GM18867 (cell line): ENCODE measurements at regions not wholly inside any gene's neighbourhood (a gene's known extent, or its start where the extent isn't known, plus 50 kb on each side); places are given as distances from the start of the nearest gene placed in this dataset.
A peak's percentile ranks its signal among the peaks of the same experiment; 100 is the strongest.
"Not testable (repeated sequence)": the region's sequence is repeated elsewhere in the genome, so short reads cannot be mapped to it uniquely, and the experiment has no call there.

Source experiments
- ATAC-seq: cut with Tn5 transposase; IDR thresholded peaks from one replicate; pipeline ENCODE4 v1.9.1; 2021; ENCODE audit warnings: mild to moderate bottlenecking, moderate library complexity; ENCODE audit not compliant: unreplicated experiment

DNA sequence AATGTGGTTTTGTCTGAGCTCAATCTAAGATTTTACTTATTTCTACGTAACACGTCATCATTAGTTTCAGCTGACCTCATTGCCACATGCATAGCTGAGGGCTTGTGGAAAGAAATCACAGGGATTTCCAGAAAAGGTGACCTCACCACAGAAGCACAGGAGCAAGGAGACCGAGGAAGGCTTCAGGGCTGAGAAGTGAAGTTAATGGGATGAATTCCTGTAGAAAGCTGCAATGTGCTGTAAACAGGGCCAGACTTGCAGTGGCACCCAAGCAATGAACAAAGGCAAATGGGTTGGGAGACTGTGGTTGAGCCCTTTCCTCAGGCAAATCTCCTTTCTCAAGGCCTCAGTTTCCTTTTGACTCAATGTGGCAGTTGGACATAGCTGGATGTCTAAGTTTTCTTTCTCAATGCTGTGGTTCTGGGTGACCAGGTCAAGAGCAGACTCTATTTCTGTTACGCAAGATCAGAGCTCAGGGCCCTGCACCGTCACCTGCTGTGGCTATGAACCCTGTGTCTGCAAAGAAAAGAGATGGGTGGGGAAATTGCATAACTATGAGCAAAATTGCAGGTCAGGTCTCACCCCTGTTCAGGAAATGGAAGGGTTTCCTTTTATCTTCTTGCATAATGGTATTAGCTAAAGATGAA is 252.2 kb upstream of the TBL1XR1 start:
- peak; percentile 82 for ATAC-seq

DNA sequence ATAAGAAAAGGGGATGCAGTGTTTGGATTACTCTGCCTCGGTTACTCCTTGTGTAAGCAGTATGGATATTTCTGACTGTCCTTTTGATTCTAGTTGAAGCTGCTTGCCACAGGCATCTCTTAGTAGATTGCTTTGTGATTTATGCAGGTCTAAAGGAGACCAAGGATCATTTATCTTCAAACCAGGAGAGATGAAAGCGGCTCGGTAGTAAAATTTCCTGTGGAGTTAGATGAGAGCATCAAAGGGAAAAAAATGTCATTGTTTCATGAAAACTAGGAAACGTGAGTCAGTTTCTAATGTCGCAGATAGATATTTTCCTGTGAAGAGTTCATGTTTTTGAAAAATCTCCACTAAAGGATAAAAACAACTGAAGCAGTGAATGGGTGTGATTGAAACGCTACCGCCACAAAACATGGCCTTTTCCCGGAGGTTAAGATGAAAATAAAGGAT is 254.0 kb upstream of the TBL1XR1 start:
- no peak for ATAC-seq

DNA sequence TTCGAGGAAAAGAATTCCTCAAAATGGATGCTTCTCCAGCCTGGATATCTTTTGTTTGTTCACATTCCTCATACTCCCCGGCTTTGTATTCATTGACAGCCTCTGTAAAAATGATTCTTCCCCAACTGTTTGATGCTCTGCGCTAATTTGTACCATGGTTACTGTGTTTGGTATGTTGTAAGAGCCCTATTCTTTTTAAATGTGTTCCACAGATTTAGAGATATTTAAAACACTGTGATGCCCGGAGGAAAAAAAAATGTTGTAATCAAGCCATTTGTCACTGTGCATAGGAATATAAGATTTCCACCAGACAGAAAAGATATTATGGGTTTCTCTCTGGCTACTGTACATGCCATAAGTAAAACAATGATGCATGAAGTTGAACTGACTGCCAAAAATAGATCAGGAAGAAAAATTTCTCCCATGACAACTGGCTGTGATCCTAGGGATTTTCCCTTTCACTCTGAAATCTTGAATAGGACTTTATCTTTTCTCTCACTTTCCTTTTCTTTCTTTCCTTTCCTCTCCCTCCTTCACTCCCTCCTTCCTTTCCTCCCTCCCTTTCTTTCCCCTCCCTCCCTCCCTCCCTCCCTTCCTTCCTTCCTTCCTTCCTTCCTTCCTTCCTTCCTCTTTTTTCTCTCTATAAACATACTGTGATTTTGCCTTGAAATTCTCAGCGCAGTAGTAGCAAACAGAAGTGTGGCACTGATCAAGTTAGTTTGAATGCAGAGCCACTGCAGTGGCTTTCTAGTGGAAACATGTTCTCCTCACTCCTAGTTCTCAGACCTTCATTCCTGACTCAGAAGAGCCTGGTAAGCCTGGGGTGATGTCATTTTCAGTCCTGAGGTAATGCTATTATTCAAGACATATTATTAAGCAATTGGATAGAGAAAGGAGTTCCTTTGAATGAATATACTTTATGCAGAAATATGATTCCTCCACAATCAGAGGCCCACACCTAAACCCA is 254.9 kb upstream of the TBL1XR1 start:
- no peak for ATAC-seq

DNA sequence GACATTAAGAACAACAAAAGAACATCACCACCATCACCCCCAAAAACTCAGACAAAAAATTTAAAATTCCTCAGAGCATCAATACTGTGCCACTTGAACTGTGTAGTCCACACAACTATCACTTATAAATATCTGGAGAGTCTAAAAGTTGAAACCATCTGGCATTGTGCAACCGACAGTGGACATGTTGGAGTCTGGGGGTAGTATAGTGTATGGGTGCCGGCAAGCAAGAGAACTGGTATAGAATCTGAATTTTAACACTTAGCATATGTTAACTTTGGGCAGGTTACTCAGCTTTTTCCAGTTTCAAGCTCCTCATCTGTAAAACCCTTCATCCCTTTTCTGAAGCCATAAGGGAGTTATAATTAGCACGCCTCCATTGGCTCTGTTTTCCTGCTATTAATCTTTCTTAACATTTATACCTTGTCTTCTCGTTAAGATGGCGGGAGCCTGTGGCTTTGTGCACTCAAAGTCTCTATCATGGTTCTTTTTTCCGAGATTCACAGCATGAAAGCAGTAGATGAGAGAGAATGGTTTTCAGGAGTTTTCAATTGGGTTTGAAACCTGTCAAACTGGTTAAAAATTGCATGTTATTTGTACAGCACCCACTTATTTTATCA is 255.7 kb upstream of the TBL1XR1 start:
- no peak for ATAC-seq

DNA sequence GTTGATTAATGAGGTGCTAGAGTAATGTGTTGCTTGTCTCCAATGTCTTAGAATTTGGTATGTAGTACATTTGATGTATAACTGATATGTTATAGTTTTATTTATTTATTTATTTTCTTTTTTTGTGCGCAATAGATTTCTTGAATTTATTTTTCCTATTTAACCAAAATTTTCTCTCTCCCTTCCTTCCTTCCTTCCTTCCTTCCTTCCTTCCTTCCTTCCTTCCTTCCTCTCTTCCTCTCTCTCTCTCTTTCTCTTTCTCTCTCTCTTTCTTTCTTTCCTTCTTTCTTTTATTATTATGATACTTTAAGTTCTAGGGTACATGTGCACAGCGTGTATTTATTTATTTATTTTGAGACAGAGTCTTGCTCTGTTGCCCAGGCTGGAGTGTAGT is 256.2 kb upstream of the TBL1XR1 start:
- ATAC-seq = no peak

DNA sequence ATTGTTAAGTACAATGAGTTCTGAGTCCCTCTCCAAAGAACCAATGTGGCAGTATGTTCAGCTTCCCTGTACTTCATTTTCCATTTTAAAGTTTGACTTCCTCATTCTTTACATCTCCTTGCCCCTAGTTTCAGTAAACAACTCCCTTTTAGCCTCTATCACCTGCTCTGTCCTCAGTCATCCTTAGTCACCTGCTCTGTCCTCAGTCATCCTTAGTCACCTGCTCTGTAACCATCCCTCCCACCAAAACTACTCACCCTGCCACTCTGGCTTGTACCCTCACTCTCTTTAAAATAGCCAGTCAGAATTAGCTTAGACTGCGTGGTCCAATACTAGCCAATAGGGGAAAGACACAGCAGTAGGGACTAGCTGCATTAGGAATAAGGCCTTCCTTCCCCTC is 259.9 kb upstream of the TBL1XR1 start:
- ATAC-seq = not testable (repeated sequence)

DNA sequence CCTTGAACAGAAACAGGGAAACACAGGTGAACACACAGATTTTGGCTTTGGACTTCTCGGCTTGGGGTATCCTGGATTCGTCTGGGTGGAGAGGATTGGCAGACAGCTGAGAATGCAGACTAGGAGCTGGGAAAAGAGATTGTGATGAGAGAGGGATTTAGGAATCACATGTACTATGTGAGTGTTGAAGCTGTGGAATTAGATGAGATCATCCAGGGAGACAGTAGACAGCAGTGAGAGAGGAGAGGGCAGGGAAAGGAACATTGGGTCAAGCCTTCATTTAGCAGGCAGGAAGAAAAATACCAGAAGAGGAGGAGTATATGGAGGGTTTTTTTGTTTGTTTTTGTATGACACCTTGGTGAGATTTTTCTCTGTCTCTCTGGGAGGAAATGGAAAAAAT is 262.1 kb upstream of the TBL1XR1 start:
- ATAC-seq = no peak

DNA sequence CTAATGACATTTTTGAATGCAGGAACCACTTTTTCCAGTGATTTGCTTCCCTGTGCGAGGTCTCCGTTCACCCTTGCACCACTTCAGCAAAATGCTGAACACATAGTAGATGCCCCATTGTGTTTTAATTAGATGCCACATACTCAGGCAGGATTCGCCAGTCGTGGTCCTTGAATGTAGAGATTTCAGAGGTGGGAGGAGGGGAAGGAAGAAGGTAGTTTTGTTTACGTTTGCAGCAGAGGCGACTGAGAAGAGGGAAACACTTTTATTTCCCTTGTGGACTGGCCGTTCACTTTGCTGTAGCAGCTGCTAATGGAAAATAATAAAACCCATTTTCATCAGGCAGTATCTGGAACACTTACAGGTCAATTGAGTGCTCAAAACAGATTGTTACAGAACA is 262.8 kb upstream of the TBL1XR1 start:
- ATAC-seq = no peak

DNA sequence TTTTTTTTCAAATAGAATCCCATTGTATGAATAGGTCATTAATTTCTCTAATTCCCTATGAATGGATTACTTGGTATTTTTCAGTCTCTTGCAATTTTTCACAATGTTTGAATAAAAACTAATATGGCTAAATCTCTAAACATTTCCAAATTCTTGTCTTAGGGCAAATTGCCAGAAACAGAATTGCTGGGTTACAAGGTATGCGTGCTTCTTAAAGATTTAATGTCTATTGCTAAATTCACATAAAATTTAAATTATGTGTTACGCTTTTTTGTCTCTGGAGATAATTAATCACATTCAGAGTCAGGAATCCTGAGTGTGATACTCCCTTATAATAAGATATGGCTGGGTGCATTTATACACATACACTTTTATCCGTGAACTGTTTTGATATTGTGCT is 264.5 kb upstream of the TBL1XR1 start:
- no peak for ATAC-seq

DNA sequence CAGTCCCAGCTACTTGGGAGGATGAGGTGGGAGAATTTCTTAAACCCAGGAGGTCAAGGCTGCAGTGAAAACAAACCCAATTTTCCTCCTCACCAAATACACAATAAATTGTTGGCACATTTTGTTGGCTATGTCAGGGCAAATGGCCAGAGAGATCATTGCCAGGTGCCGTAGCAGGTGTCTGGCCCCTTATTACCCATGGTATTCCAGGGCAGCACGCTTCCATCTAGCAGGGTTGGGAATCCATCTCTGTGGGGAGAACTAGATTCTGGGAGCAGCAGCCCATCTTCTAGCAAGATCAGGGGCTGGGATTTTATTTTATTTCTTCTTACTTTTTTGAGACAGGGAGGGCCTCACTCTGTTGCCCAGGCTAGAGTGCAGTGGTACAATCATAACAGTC is 266.1 kb upstream of the TBL1XR1 start:
- ATAC-seq = not testable (repeated sequence)

DNA sequence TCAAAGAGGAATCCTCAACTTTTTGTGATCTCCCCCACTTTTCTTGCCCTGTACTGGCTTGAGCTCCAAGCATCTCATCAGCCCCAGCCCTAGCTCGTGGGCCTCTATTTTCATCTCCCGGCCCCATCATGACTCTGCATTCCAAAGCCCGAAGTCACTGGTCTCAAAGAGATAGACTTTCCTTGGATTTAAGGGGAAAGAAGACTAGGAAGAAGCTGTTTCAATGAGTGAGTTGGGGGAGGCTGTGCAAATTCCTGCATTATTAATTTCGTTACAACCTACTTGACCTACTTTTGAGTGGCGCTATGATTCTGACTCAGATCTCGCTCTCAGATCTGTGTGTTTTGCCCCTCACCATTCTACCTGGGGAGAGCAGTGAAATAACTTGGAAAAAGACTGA is 266.6 kb upstream of the TBL1XR1 start:
- ATAC-seq = no peak

DNA sequence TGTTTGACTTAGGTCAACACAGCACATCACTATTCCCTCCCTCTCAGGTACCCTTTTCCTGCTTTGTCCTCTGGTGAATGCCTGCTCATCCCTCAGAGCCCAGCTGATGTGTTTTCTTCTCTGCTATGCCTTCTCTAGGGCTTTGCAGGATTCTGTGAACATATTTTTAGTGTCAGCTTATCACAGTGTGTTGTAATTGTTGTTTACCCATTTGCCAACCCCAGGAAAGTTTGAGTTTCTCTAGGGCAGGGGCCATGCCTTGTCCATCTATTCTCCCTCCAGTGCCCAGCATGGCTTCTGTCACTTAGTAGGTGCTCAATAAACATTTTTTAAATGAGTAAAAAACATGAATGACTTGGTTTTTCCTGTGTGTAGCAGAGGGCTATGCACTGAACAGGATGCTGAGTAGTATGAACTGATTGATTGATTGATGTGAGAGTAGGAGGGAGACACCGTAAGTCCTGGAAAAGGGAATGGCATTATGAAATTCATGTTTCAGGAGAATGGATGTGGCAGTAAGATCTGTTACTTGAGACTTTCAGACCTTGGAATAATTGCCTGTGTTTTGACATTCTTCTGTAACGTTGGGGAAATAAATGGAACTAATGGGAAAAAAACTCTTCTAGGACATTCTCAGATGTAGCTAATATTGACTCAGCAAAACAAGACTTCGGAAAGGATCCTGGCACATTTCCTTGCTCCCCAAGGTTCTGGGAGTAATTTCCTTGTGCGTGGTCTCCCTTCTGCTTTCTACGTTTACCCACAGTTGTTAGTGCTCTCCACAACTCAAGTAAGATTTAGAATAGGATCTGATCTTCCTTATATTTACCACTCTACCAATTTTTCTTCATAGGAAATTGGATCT is 267.3 kb upstream of the TBL1XR1 start:
- ATAC-seq = no peak

DNA sequence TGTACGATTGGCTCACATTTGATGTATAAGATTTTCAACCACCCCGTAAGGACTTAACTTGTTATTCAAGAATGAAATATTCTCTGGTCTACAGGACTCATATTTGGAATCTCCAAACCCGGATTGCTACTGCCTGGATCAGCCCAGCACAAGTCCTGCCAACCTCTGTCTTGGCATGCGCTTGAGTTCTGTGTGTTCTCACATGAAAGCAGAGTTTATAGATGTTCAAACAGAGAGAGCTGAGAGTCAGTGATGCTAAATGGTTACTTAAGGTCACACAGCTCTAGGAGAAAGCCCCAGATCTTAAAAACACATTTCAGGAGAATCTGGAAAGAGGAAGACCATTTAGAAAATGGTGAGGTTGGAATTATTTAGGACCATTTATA is 268.0 kb upstream of the TBL1XR1 start:
- no peak for ATAC-seq

DNA sequence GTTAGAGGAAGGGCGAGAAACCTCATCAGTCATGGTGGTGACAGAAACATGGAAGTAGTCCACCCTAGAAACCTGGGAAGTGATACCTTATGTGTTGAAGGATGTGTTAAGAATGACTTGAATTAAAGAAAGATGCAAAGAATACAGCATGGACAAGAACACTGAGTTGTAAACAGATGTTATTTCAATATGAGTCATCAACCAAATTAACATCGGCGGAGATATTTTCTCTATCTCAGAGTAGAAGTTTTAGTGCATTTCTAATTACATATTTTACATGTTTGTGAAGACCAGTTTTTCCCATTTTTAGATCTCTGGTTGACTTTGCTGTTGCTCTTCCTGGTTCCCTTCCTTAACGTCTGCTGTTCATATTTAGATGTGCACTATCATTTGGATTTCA is 268.8 kb upstream of the TBL1XR1 start:
- ATAC-seq = peak; percentile 68

DNA sequence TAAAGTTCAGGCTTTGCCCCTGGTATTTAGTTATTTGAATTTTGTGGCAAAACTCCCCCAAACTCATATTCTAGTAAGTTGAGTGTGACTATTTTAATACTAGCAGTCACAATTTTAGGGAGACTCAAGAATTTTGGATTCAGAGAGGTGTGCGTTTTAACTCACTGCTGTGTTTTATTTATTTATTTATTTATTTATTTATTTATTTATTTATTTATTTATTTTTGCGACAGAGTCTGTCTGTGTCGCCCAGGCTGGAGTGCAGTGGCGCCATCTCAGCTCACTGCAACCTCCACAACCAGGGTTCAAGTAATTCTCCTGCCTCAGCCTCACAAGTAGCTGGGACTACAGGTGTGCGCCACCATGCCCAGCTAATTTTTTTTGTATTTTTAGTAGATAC is 269.3 kb upstream of the TBL1XR1 start:
- not testable (repeated sequence) for ATAC-seq

DNA sequence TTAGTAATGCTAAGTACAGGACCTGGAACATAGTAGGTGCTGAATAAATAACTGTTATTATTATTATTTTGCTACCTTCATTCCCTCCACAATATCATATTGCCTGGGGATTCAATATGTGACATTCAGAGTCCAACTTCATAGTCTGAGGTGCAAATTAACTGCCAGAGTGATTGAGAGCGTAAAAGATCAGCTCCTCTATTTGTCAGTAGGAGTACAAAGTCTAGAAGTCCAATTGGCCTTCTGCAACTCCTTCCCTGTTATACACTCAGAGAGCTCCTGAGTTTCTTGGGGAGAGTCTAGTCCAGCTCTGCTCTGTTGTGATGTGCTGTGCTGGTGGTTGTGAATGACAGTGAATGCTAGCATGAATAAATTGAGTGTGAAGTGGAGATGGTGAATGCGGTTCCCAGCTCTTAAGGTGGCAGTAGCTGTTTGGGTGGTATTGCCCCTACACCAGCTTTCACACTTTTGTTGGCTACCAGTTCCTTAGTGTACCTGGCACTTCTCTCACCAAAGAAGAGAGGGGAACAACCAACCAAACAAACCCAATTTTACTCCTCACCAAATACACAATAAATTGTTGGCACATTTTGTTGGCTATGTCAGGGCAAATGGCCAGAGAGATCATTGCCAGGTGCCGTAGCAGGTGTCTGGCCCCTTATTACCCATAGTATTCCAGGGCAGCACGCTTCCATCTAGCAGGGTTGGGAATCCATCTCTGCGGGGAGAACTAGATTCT is 270.1 kb upstream of the TBL1XR1 start:
- ATAC-seq = no peak

DNA sequence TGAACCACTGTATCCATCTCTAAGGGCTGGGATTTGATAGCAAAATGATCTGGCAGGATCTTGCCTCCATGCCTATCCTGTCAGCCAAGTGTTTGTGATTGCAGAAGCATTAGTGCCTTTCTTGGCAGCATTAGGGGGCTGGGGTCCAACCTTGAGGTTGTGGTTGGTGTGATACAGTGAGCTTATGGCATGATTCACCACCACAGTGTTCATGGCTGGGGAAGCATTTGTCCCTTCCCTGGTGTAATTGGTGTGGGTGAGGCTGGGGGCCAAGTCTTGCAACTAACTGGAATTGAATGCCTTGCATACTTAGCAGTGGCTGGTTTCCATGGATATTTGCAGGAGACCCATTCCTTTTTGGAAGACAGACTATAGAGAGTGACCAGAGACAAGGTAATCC is 271.0 kb upstream of the TBL1XR1 start:
- no peak for ATAC-seq

DNA sequence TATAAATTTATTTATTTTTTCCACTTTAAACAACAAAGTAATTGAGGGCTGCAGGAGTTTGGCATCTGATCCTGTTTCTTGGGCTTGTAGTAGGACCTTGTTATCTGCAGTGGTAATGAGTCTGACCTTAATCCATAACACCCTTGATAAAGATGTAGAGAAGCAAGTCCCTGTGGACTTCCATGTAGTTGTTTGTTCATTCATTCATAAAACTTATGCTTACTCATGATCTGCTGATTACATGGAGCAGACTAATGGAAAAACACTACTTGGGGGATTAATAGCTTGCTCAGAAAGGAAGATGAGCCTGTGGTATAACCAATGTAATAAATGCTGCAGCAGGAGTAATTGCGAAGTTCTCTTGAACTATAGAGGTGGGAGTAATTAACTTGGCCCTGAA is 271.5 kb upstream of the TBL1XR1 start:
- no peak for ATAC-seq

DNA sequence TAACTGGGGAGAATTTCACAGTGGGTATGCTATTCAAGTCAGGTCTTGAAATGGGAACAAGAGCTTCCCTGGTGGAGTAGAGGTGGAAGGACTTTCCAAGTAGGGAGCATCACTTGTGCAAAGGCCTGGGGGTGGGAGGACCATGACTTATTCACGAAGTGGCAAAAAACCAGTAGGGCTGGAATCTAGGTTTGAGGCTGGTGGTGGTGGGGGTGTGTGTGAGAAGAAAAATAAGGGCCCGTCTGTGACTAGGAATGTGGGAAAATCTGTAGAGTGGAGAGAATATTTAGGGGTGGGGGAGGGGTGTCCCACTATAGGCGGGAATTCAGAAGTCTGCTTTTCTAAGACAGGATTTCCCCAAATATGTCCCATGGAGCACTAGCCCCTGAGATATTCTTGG is 271.9 kb upstream of the TBL1XR1 start:
- no peak for ATAC-seq
